Common myeloid progenitor, CD34-positive (primary cell): ENCODE measurements at regions not wholly inside any gene's neighbourhood (a gene's known extent, or its start where the extent isn't known, plus 50 kb on each side); places are given as distances from the start of the nearest gene placed in this dataset.

ENCODE experiments used
- CTCF ChIA-PET: fragments of 350-600 bp; sonication (Branson Sonifier 250); formaldehyde crosslinking; loops from one replicate; lab custom pipeline; 2021; ENCODE audit warnings: antibody characterized with exemption; lab: Charles Lee
- POLR2A ChIA-PET: fragments of 350-600 bp; sonication (Branson Sonifier 250); formaldehyde crosslinking; loops from one replicate; lab custom pipeline; 2021; ENCODE audit warnings: antibody characterized with exemption; lab: Charles Lee
- DNase-seq, 3 donors: peaks; one replicate each; pipeline versions ENCODE4 v3.0.0 to v3.0.0-alpha.2; 2013
- H3K27ac ChIP-seq, 2 experiments: 1 replicate in 1 of 2; 2 replicates in 1 of 2; pipeline ENCODE4 v1.7.0; 2013; ENCODE audit warnings: inconsistent platforms in 2 of 2, low read length in 2 of 2, mild to moderate bottlenecking in 2 of 2, low read depth in 1 of 2, moderate library complexity in 1 of 2; ENCODE audit not compliant: severe bottlenecking in 2 of 2, insufficient read depth in 1 of 2, poor library complexity in 1 of 2
- H3K27me3 ChIP-seq, 5 experiments: replicated peaks in 2 of 5; 1 replicate in 3 of 5; 2 replicates in 2 of 5; pipeline versions ENCODE4 v1.6.1 to v1.7.0; 2013; ENCODE audit warnings: low read length in 4 of 5, mild to moderate bottlenecking in 2 of 5, moderate library complexity in 2 of 5, inconsistent platforms in 1 of 5; ENCODE audit not compliant: insufficient read depth in 5 of 5, control insufficient read depth in 4 of 5
- H3K36me3 ChIP-seq, 4 experiments: 1 replicate in 2 of 4; 2 replicates in 2 of 4; pipeline versions ENCODE4 v1.6.1 to v1.7.0; 2013; ENCODE audit warnings: low read length in 3 of 4, control low read depth in 1 of 4, mild to moderate bottlenecking in 1 of 4; ENCODE audit not compliant: control insufficient read depth in 4 of 4, insufficient read depth in 4 of 4
- H3K4me1 ChIP-seq, 4 experiments: 1 replicate in 3 of 4; 2 replicates in 1 of 4; pipeline versions ENCODE4 v1.6.1 to v1.7.1; 2013; ENCODE audit warnings: low read length in 3 of 4, mild to moderate bottlenecking in 3 of 4, control low read depth in 1 of 4, inconsistent platforms in 1 of 4, moderate library complexity in 1 of 4; ENCODE audit not compliant: control insufficient read depth in 4 of 4, insufficient read depth in 4 of 4; ENCODE audit errors: control extremely low read depth in 1 of 4
- H3K4me3 ChIP-seq, 7 experiments: 1 replicate in 4 of 7; 2 replicates in 3 of 7; pipeline versions ENCODE4 v1.5.1 to v1.7.0; 2013; ENCODE audit warnings: mild to moderate bottlenecking in 7 of 7, low read length in 6 of 7, moderate library complexity in 6 of 7, inconsistent platforms in 2 of 7, low read depth in 2 of 7, control low read depth in 1 of 7; ENCODE audit not compliant: insufficient read depth in 4 of 7, control insufficient read depth in 1 of 7; ENCODE audit errors: extremely low read depth in 1 of 7
- H3K9me3 ChIP-seq, 5 experiments: 1 replicate in 4 of 5; 2 replicates in 1 of 5; pipeline versions ENCODE4 v1.6.1 to v1.7.1; 2013; ENCODE audit warnings: low read length in 4 of 5, mild to moderate bottlenecking in 2 of 5, inconsistent platforms in 1 of 5, low read depth in 1 of 5, moderate library complexity in 1 of 5; ENCODE audit not compliant: control insufficient read depth in 4 of 5, insufficient read depth in 2 of 5; ENCODE audit errors: control extremely low read depth in 1 of 5
- WGBS: methylation state at CpG from one replicate; pipeline ENCODE4 v1.1.5; 2013; ENCODE audit not compliant: insufficient coverage; 5-methylcytosine and 5-hydroxymethylcytosine counted together

GRCh38 chr18:57855551-57855950, 52.4 kb upstream of the ATP8B1 start:
- H3K9me3 ChIP-seq: no peaks in the 10 kb centered on the region
- no CpG with 5 or more reads among the region's 2 CpGs for WGBS
- no peaks in the 10 kb centered on the region for H3K4me1 ChIP-seq
- CTCF ChIA-PET: interaction anchor here (1.8 kb wide), 1 partner anchor 26 kb away, joined by 4 read pairs; no protein-coding TSS in a partner anchor
- peaks cover 0 to 3% (median 0%) of the 10 kb centered on the region in 5 experiments for H3K27me3 ChIP-seq
- no peak overlapping the region for H3K4me3 ChIP-seq
- no peak overlapping the region for H3K27ac ChIP-seq
- no peaks in the 10 kb centered on the region for H3K36me3 ChIP-seq
- no peak for DNase-seq
- POLR2A ChIA-PET: interaction anchor here (0.7 kb wide), 1 partner anchor 113 kb away, joined by 3 read pairs; no protein-coding TSS in a partner anchor

- Histone ChIP-seq H3K27ac (no peak overlapping the region), H3K27me3 (no peaks in the 10 kb centered on the region), H3K36me3 (no peaks in the 10 kb centered on the region), H3K9me3 (peaks cover 0 to 4% (median 0%) of the 10 kb centered on the region in 5 experiments), H3K4me1 (no peaks in the 10 kb centered on the region), H3K4me3 (no peak overlapping the region)
- ChIA-PET CTCF (interaction anchor here (1.8 kb wide), 1 partner anchor 27 kb away, joined by 4 read pairs; no protein-coding TSS in a partner anchor), POLR2A (no interaction called here)
- DNase-seq: no peak
- no CpG with 5 or more reads among the region's 3 CpGs for WGBS
Observed at GRCh38 chr18:57854726-57855125, 51.6 kb upstream of the ATP8B1 start.

GRCh38 chr18:57853864-57854263, 50.7 kb upstream of the ATP8B1 start:
- H3K9me3 ChIP-seq: peaks cover 0 to 4% (median 0%) of the 10 kb centered on the region in 5 experiments
- CTCF ChIA-PET: interaction anchor here (1.8 kb wide), 1 partner anchor 28 kb away, joined by 4 read pairs; no protein-coding TSS in a partner anchor
- no peak for DNase-seq
- no peak overlapping the region for H3K27ac ChIP-seq
- H3K27me3 ChIP-seq: no peaks in the 10 kb centered on the region
- 100% methylated on average over 2 of the region's 2 CpGs for WGBS
- H3K4me1 ChIP-seq: no peaks in the 10 kb centered on the region
- POLR2A ChIA-PET: no interaction called here
- no peaks in the 10 kb centered on the region for H3K36me3 ChIP-seq
- no peak overlapping the region for H3K4me3 ChIP-seq

GRCh38 chr18:57853133-57853532, 50.0 kb upstream of the ATP8B1 start:
- WGBS: 100% methylated on average over 2 of the region's 3 CpGs
- Histone ChIP-seq H3K4me3 (no peak overlapping the region), H3K27ac (no peak overlapping the region), H3K9me3 (peaks cover 0 to 4% (median 0%) of the 10 kb centered on the region in 5 experiments), H3K27me3 (no peaks in the 10 kb centered on the region), H3K4me1 (no peaks in the 10 kb centered on the region), H3K36me3 (no peaks in the 10 kb centered on the region)
- POLR2A ChIA-PET: no interaction called here
- CTCF ChIA-PET: no interaction called here
- DNase-seq: no peak
